GM18951 (cell line): ENCODE measurements at regions not wholly inside any gene's neighbourhood (a gene's known extent, or its start where the extent isn't known, plus 50 kb on each side); places are given as distances from the start of the nearest gene placed in this dataset.

ENCODE experiments used
- POLR2A ChIP-seq: IDR thresholded peaks from 4 replicates; pipeline ENCODE4 v1.6.1; 2011; ENCODE audit warnings: mild to moderate bottlenecking; ENCODE audit not compliant: insufficient read length, insufficient read depth; ENCODE audit errors: extremely low read depth
- in situ Hi-C: fragments of 300-500 bp; cut with MboI; formaldehyde crosslinking; loops from one replicate; pipeline ENCODE4 v1.12.0; 2022; ENCODE audit warnings: low sequenced_read_pairs, mixed read lengths, inconsistent platforms; ENCODE audit not compliant: unreplicated experiment

GRCh38 chr13:105291987-105292386 lies 1243.5 kb downstream of the EFNB2 start:
- in situ Hi-C loops, result no loop called here
- TF ChIP-seq POLR2A, result no peak

GRCh38 chr13:105290596-105290995 lies 1244.9 kb downstream of the EFNB2 start:
- in situ Hi-C loops, result no loop called here
- TF ChIP-seq POLR2A, result no peak

- TF ChIP-seq POLR2A, result no peak
- in situ Hi-C loops, result no loop called here
Measured at GRCh38 chr13:105285526-105285925, 1249.9 kb downstream of the EFNB2 start.

- TF ChIP-seq POLR2A, result no peak
- in situ Hi-C loops, result no loop called here
Measured at GRCh38 chr13:105282406-105283285, 1252.8 kb downstream of the EFNB2 start.

GRCh38 chr13:105278943-105279381 lies 1256.5 kb downstream of the EFNB2 start:
- TF ChIP-seq POLR2A, result no peak
- in situ Hi-C loops, result no loop called here

GRCh38 chr13:105276571-105276970 lies 1258.9 kb downstream of the EFNB2 start:
- in situ Hi-C loops, result no loop called here
- TF ChIP-seq POLR2A, result no peak

- in situ Hi-C loops, result no loop called here
Measured at GRCh38 chr13:105273665-105274222, 1261.7 kb downstream of the EFNB2 start.

GRCh38 chr13:105272660-105273631 lies 1262.5 kb downstream of the EFNB2 start:
- TF ChIP-seq POLR2A, result no peak
- in situ Hi-C loops, result no loop called here

More at GRCh38 chr13:105273665-105274222, 1261.7 kb downstream of the EFNB2 start:
- no peak for TF ChIP-seq POLR2A

GRCh38 chr13:105266615-105267014 lies 1268.8 kb downstream of the EFNB2 start:
- TF ChIP-seq POLR2A, result no peak
- in situ Hi-C loops, result no loop called here

GRCh38 chr13:105262579-105262978 lies 1272.9 kb downstream of the EFNB2 start:
- no peak for TF ChIP-seq POLR2A
- in situ Hi-C loops, result no loop called here

GRCh38 chr13:105259426-105259825 lies 1276.0 kb downstream of the EFNB2 start:
- TF ChIP-seq POLR2A, result no peak
- in situ Hi-C loops, result no loop called here

- in situ Hi-C loops, result no loop called here
Measured at GRCh38 chr13:105255472-105255871, 1280.0 kb downstream of the EFNB2 start.

GRCh38 chr13:105251293-105251692 lies 1284.2 kb downstream of the EFNB2 start:
- TF ChIP-seq POLR2A, result no peak
- in situ Hi-C loops, result no loop called here

More at GRCh38 chr13:105255472-105255871, 1280.0 kb downstream of the EFNB2 start:
- TF ChIP-seq POLR2A, result no peak

GRCh38 chr13:105247830-105248229 lies 1287.6 kb downstream of the EFNB2 start:
- in situ Hi-C loops, result no loop called here
- TF ChIP-seq POLR2A, result no peak
